ENCODE measurements at regions not wholly inside any gene's neighbourhood (a gene's known extent, or its start where the extent isn't known, plus 50 kb on each side); places are given as distances from the start of the nearest gene placed in this dataset.

DNA sequence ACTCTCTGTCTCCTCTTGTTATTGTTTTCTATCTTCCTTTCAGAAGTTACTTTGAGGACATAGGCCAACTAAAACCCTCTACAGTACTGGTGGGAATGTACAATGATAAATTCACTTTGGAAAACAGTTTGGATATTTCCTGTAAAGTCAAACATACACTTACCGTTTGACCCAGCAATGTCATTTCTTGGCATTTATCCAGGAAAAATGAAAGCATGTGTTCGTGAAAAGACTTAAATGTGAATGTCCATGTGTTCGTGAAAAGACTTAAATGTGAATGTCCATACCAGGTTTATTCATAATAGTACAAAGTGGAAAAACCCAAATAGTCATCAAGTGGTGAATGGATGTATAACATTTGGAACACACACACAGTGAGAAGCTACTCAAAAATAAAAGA lies 361.5 kb upstream of the DPH6 start:
- Histone ChIP-seq H3K36me3 (ENCODE audit: control insufficient read depth in 2 of 2, insufficient read depth in 2 of 2, low read length in 1 of 2) (no peaks in the 10 kb centered on the region), H3K27me3 (replicated peaks in 1 of 2; ENCODE audit: control insufficient read depth in 2 of 2, insufficient read depth in 2 of 2, low read length in 1 of 2) (no peaks in the 10 kb centered on the region), H3K4me3 (no peak overlapping the region), H2AFZ (ENCODE audit: control insufficient read depth, low read depth, low read length) (no peak overlapping the region), H3K27ac (ENCODE audit: control insufficient read depth, insufficient read depth) (no peak overlapping the region), H3K9ac (ENCODE audit: control insufficient read depth, insufficient read depth, low read length) (no peak overlapping the region), H3K4me2 (ENCODE audit: control insufficient read depth, insufficient read depth) (no peak overlapping the region), H3K79me2 (ENCODE audit: control insufficient read depth, insufficient read depth, low read length) (no peaks in the 10 kb centered on the region), H4K20me1 (ENCODE audit: control insufficient read depth, insufficient read depth) (no peaks in the 10 kb centered on the region), H3K9me3 (replicated peaks; ENCODE audit: control insufficient read depth, insufficient read depth, low read length) (no peaks in the 10 kb centered on the region), H3K4me1 (ENCODE audit: control insufficient read depth, insufficient read depth, low read length) (no peaks in the 10 kb centered on the region)
- in situ Hi-C loops (cut with MboI) (no loop called here), intact Hi-C loops (cut with micrococcal nuclease; ENCODE audit: unreplicated experiment) (no loop called here)
- ChIA-PET POLR2A (no interaction called here), RAD21 (ENCODE audit: unreplicated experiment) (no interaction called here), CTCF (no interaction called here), SMC1A (ENCODE audit: uncharacterized antibody, unreplicated experiment) (no interaction called here)
- 51% methylated on average over 3 of the region's 3 CpGs for WGBS (ENCODE audit: insufficient coverage, insufficient replicate concordance, low lambda C conversion rate, missing lambda C conversion rate)
- TF ChIP-seq FOXM1 (IDR thresholded peaks at IDR 0.05; ENCODE audit: low read depth, low read length): no peak
- TF ChIP-seq PAX8 (IDR thresholded peaks at IDR 0.05): no peak
- no peak for TF ChIP-seq CREM (IDR thresholded peaks at IDR 0.05; ENCODE audit: low read depth)
- BruUV-seq (replicated peaks): no TSS peak
- FAIRE-seq (no peak), DNase-seq (ENCODE audit: low read depth, low spot score) (no peak), ATAC-seq (no peak)

DNA sequence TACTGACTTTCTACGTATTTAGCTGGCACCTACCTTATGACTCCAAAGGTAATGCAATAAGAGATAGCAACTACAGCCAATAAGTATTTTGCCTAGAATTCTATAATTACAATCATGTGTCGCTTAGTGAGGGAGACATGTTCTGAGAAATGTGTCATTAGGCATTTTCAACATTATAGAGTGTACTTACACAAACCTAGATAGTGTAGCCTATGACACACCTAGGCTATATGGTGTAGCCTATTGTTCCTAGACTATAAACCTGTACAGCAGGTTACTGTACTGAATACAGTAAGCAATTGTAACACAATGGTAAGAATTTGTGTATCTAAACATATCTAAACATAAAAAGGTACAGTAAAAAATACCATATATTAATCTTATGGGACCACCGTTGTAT lies 363.4 kb upstream of the DPH6 start:
- no peak overlapping the region for H3K4me3 ChIP-seq
- no peak for TF ChIP-seq PAX8 (IDR thresholded peaks at IDR 0.05)
- no peak for TF ChIP-seq STAT3 (IDR thresholded peaks at IDR 0.05; ENCODE audit: low read depth, low read length)
- no peak for TF ChIP-seq KAT2A (conservative IDR thresholded peaks at IDR 0.05; ENCODE audit: control insufficient read depth, low read depth, low read length)
- no peak for TF ChIP-seq ZNF622 (IDR thresholded peaks at IDR 0.05)
- intact Hi-C loops (cut with micrococcal nuclease; ENCODE audit: unreplicated experiment) (no loop called here), in situ Hi-C loops (cut with MboI) (no loop called here)
- H3K9me3 ChIP-seq (replicated peaks; ENCODE audit: control insufficient read depth, insufficient read depth, low read length): no peaks in the 10 kb centered on the region
- no peak overlapping the region for H3K27ac ChIP-seq (ENCODE audit: control insufficient read depth, insufficient read depth)
- no peaks in the 10 kb centered on the region for H3K36me3 ChIP-seq (ENCODE audit: control insufficient read depth in 2 of 2, insufficient read depth in 2 of 2, low read length in 1 of 2)
- SMC1A ChIA-PET (ENCODE audit: uncharacterized antibody, unreplicated experiment): no interaction called here
- H4K20me1 ChIP-seq (ENCODE audit: control insufficient read depth, insufficient read depth): no peaks in the 10 kb centered on the region
- H3K9ac ChIP-seq (ENCODE audit: control insufficient read depth, insufficient read depth, low read length): no peak overlapping the region
- no TSS peak for BruUV-seq (replicated peaks)
- H3K79me2 ChIP-seq (ENCODE audit: control insufficient read depth, insufficient read depth, low read length): no peaks in the 10 kb centered on the region
- CTCF ChIA-PET: no interaction called here
- RAD21 ChIA-PET (ENCODE audit: unreplicated experiment): no interaction called here
- H2AFZ ChIP-seq (ENCODE audit: control insufficient read depth, low read depth, low read length): no peak overlapping the region
- H3K27me3 ChIP-seq (replicated peaks in 1 of 2; ENCODE audit: control insufficient read depth in 2 of 2, insufficient read depth in 2 of 2, low read length in 1 of 2): no peaks in the 10 kb centered on the region
- no peaks in the 10 kb centered on the region for H3K4me1 ChIP-seq (ENCODE audit: control insufficient read depth, insufficient read depth, low read length)
- no peak overlapping the region for H3K4me2 ChIP-seq (ENCODE audit: control insufficient read depth, insufficient read depth)
- no peak for DNase-seq (ENCODE audit: low read depth, low spot score)
- POLR2A ChIA-PET: no interaction called here
- 47% methylated on average over 3 of the region's 3 CpGs for WGBS (ENCODE audit: insufficient coverage, insufficient replicate concordance, low lambda C conversion rate, missing lambda C conversion rate)
- no peak for FAIRE-seq
- no peak for ATAC-seq

All from GM12878 (cell line).